Muscle of back (tissue), 3 donors: ENCODE measurements at regions not wholly inside any gene's neighbourhood (a gene's known extent, or its start where the extent isn't known, plus 50 kb on each side); places are given as distances from the start of the nearest gene placed in this dataset.

Experiments
- DNase-seq, 3 donors: peaks; one replicate each; pipeline versions ENCODE4 v3.0.0 to v3.0.0-alpha.2; 2013

GRCh38 chr11:45089676-45090499 lies 56.6 kb upstream of the PRDM11 start:
- DNase-seq = peak in 2 of 3 donors; percentile 48 to 72

GRCh38 chr11:45090607-45091006 lies 55.8 kb upstream of the PRDM11 start:
- no peak for DNase-seq

GRCh38 chr11:45091563-45092403 lies 54.7 kb upstream of the PRDM11 start:
- DNase-seq = no peak

GRCh38 chr11:45092404-45092785 lies 54.0 kb upstream of the PRDM11 start:
- DNase-seq = no peak

GRCh38 chr11:45092901-45093760 lies 53.3 kb upstream of the PRDM11 start:
- DNase-seq = peak in 1 of 3 donors; percentile 54

- no peak for DNase-seq
Measured at GRCh38 chr11:45093761-45094455, 52.5 kb upstream of the PRDM11 start.

GRCh38 chr11:45094958-45095690 lies 51.3 kb upstream of the PRDM11 start:
- no peak for DNase-seq

- no peak for DNase-seq
Measured at GRCh38 chr11:45095691-45096010, 50.8 kb upstream of the PRDM11 start.

GRCh38 chr11:45096636-45097035 lies 49.8 kb upstream of the PRDM11 start:
- DNase-seq = no peak
